Calu3 (cell line): ENCODE measurements at regions not wholly inside any gene's neighbourhood (a gene's known extent, or its start where the extent isn't known, plus 50 kb on each side); places are given as distances from the start of the nearest gene placed in this dataset.

Experiments used
- BruUV-seq: library from RNA; stranded (reverse); fragments of 400-500 nt; replicated peaks from 2 replicates; lab custom pipeline; 2021; lab: Mats Ljungman, UMichigan
- CTCF ChIA-PET: fragments of 300-600 bp; sonication (Branson Sonifier 250); formaldehyde crosslinking; loops from one replicate; lab custom pipeline; 2022; ENCODE audit warnings: antibody characterized with exemption; lab: Charles Lee
- DNase-seq: peaks from one replicate; pipeline ENCODE4 v3.0.0; 2022
- H3K27ac Mint-ChIP-seq: one replicate; pipeline ENCODE4 v1.8.0; 2022; ENCODE audit warnings: mixed read lengths; ENCODE audit not compliant: unreplicated experiment
- H3K27me3 Mint-ChIP-seq: one replicate; pipeline ENCODE4 v1.8.0; 2022; ENCODE audit warnings: mixed read lengths; ENCODE audit not compliant: unreplicated experiment
- H3K36me3 Mint-ChIP-seq: one replicate; pipeline ENCODE4 v1.8.0; 2022; ENCODE audit warnings: mild to moderate bottlenecking, moderate library complexity, mixed read lengths; ENCODE audit not compliant: insufficient read depth, unreplicated experiment
- H3K4me1 Mint-ChIP-seq: one replicate; pipeline ENCODE4 v1.8.0; 2022; ENCODE audit warnings: mild to moderate bottlenecking, low read depth, mixed read lengths; ENCODE audit not compliant: unreplicated experiment
- H3K4me3 Mint-ChIP-seq: one replicate; pipeline ENCODE4 v1.8.0; 2022; ENCODE audit warnings: mild to moderate bottlenecking, low read depth, moderate library complexity, mixed read lengths; ENCODE audit not compliant: unreplicated experiment
- H3K9me3 Mint-ChIP-seq: one replicate; pipeline ENCODE4 v1.8.0; 2022; ENCODE audit warnings: low read depth, mixed read lengths; ENCODE audit not compliant: unreplicated experiment
- intact Hi-C: fragments of 100-400 bp; cut with micrococcal nuclease; formaldehyde crosslinking; loops from one replicate; pipeline ENCODE4 v1.10.0; 2022; ENCODE audit not compliant: unreplicated experiment
- TF ChIP-seq, protein P1 (sequence below): fragments of 200-600 bp; IDR thresholded peaks from one replicate; pipeline ENCODE4 v1.8.0; 2022; ENCODE audit warnings: antibody characterized with exemption; ENCODE audit not compliant: unreplicated experiment

DNA sequence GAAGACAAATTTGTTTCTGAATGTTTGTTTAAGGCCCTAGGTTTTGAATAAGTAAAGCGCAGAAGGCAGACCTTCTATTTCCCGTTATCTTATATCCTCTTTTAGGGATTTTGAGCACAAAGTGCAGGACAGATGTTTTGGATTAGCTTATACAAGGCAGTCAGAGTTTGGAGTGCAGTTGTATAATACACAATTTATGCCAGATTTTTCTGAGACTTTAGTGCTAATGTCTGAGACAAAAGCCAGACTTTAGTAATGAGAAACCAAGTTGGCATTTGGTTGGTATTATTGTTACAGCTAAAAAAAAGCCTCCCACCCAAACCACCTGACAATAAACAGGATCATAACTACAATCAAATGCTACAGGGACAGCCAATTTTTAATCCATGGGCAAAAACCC, 309.9 kb upstream of the SATB1 start:
- intact Hi-C loops, result no loop called here
- CTCF ChIA-PET, result no interaction called here
- no peaks in the 10 kb centered on the region for H3K27me3 Mint-ChIP-seq
- TF ChIP-seq, protein P1, sequence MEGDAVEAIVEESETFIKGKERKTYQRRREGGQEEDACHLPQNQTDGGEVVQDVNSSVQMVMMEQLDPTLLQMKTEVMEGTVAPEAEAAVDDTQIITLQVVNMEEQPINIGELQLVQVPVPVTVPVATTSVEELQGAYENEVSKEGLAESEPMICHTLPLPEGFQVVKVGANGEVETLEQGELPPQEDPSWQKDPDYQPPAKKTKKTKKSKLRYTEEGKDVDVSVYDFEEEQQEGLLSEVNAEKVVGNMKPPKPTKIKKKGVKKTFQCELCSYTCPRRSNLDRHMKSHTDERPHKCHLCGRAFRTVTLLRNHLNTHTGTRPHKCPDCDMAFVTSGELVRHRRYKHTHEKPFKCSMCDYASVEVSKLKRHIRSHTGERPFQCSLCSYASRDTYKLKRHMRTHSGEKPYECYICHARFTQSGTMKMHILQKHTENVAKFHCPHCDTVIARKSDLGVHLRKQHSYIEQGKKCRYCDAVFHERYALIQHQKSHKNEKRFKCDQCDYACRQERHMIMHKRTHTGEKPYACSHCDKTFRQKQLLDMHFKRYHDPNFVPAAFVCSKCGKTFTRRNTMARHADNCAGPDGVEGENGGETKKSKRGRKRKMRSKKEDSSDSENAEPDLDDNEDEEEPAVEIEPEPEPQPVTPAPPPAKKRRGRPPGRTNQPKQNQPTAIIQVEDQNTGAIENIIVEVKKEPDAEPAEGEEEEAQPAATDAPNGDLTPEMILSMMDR, result no peak
- H3K4me1 Mint-ChIP-seq, result no peaks in the 10 kb centered on the region
- no peak for DNase-seq
- H3K27ac Mint-ChIP-seq, result no peak overlapping the region
- no peaks in the 10 kb centered on the region for H3K9me3 Mint-ChIP-seq
- H3K36me3 Mint-ChIP-seq, result no peaks in the 10 kb centered on the region
- H3K4me3 Mint-ChIP-seq, result no peak overlapping the region
- BruUV-seq, result no TSS peak

DNA sequence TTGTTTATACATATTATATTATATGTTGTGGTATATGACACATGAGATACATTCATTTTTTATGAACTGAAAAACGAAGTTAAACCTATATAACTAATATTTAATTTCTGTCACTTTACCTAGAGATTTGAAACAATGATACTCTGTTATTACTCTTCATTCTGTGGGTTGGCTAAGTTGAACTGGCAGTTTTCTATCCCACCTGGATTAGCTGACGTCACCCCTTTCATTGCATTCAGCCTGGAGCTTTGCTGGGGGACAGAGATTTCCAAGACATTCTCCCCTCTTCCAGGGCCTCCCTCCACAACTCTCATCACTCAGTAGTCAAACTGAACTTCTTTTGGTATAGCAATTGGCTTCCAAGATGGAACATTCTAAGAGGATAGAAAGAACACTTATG, 309.2 kb upstream of the SATB1 start:
- H3K4me1 Mint-ChIP-seq, result no peaks in the 10 kb centered on the region
- CTCF ChIA-PET, result no interaction called here
- no peaks in the 10 kb centered on the region for H3K27me3 Mint-ChIP-seq
- H3K4me3 Mint-ChIP-seq, result no peak overlapping the region
- no TSS peak for BruUV-seq
- intact Hi-C loops, result no loop called here
- no peak overlapping the region for H3K27ac Mint-ChIP-seq
- H3K9me3 Mint-ChIP-seq, result no peaks in the 10 kb centered on the region
- no peak for DNase-seq
- no peaks in the 10 kb centered on the region for H3K36me3 Mint-ChIP-seq
- TF ChIP-seq, protein P1, result no peak

DNA sequence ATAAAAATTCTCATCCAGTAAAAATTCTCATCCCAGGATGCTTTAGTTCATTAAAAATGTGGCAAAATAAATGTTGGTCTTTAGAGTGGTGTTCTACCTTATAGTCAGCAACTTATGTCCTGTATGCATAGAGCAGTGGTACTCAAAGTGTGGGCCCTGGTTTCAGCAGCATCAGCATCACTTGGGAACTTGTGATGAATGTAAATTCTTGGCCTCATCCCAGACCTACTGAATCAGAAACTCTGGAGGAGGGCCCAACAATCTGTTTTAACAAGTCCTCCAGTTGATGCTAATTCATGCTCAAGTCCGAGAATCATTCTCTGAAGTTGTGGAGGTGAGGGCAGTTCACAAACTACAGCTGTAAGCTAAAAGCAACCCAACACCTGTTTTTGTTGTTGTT, 307.3 kb upstream of the SATB1 start:
- CTCF ChIA-PET, result no interaction called here
- Mint-ChIP-seq H3K4me1 (no peaks in the 10 kb centered on the region), H3K36me3 (no peaks in the 10 kb centered on the region), H3K4me3 (no peak overlapping the region), H3K27ac (no peak overlapping the region), H3K9me3 (no peaks in the 10 kb centered on the region), H3K27me3 (no peaks in the 10 kb centered on the region)
- no TSS peak for BruUV-seq
- intact Hi-C loops, result no loop called here
- no peak for DNase-seq
- TF ChIP-seq, protein P1, result no peak

DNA sequence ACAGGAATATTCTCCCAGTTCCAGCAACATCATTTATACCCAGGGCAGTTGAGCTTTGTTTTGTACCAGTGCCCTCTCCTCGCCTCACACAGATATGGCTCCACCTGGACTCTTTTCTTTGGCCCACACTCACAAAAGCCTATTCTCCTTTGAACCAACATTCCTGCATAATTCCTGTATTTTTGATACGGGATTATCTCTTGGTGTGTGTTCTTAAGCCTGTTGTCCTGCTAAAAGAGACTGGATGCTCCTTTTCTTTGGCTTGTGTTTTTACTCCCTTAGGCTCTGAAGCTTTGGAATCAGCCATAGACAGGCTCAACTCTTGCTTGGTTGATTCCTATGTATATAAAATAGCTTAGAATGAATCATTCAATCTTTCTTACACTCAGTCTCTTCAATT, 305.4 kb upstream of the SATB1 start:
- H3K4me3 Mint-ChIP-seq, result no peak overlapping the region
- H3K9me3 Mint-ChIP-seq, result no peaks in the 10 kb centered on the region
- H3K27me3 Mint-ChIP-seq, result no peaks in the 10 kb centered on the region
- no TSS peak for BruUV-seq
- H3K27ac Mint-ChIP-seq, result no peak overlapping the region
- H3K4me1 Mint-ChIP-seq, result no peaks in the 10 kb centered on the region
- intact Hi-C loops, result no loop called here
- no peak for DNase-seq
- TF ChIP-seq, protein P1, result no peak
- no peaks in the 10 kb centered on the region for H3K36me3 Mint-ChIP-seq
- CTCF ChIA-PET, result no interaction called here
